Sigmoid colon (tissue), 6 donors: ENCODE measurements at regions not wholly inside any gene's neighbourhood (a gene's known extent, or its start where the extent isn't known, plus 50 kb on each side); places are given as distances from the start of the nearest gene placed in this dataset.

Experiments
- DNase-seq: peaks from one replicate; pipeline ENCODE4 v3.0.0-alpha.2; 2019
- H3K27ac ChIP-seq, 4 donors: fragments of 200-600 bp; sonication (generic); one replicate each; pipeline ENCODE4 v1.5.1; 2016 to 2019; ENCODE audit warnings: mild to moderate bottlenecking in 1 of 4
- H3K27me3 ChIP-seq, 3 donors: fragments of 200-600 bp; sonication (generic); one replicate each; pipeline ENCODE4 v1.5.1; 2019; ENCODE audit warnings: mild to moderate bottlenecking in 1 of 3
- H3K36me3 ChIP-seq, 4 donors: fragments of 200-600 bp; sonication (generic); one replicate each; pipeline ENCODE4 v1.5.1; 2016 to 2019
- H3K4me1 ChIP-seq, 4 donors: fragments of 200-600 bp; sonication (generic); one replicate each; pipeline ENCODE4 v1.5.1; 2017 to 2019
- H3K4me3 ChIP-seq, 4 donors: fragments of 200-600 bp; sonication (generic); one replicate each; pipeline ENCODE4 v1.5.1; 2017 to 2019; ENCODE audit warnings: mild to moderate bottlenecking in 2 of 4, moderate library complexity in 1 of 4
- H3K9me3 ChIP-seq, 4 donors: fragments of 200-600 bp in 3 of 4; sonication (generic) in 3 of 4; one replicate each; pipeline versions ENCODE4 v1.5.1 to v1.6.1; 2013 to 2019
- CTCF ChIP-seq, 4 experiments: fragments of 450-650 bp in 3 of 4; fragments of 200-600 bp in 1 of 4; IDR thresholded peaks; one replicate each; pipeline ENCODE4 v1.5.1; 2016 to 2019; ENCODE audit warnings: antibody characterized with exemption in 4 of 4, mild to moderate bottlenecking in 3 of 4, moderate library complexity in 2 of 4
- EP300 ChIP-seq, 4 donors: sonication (generic); formaldehyde crosslinking; IDR thresholded peaks; one replicate each; pipeline ENCODE4 v1.6.1; 2017; ENCODE audit warnings: antibody characterized with exemption in 4 of 4
- POLR2A ChIP-seq, 2 donors: fragments of 450-650 bp; IDR thresholded peaks; one replicate each; pipeline ENCODE4 v1.6.1; 2016; ENCODE audit warnings: antibody characterized with exemption in 2 of 2, mild to moderate bottlenecking in 2 of 2, moderate library complexity in 2 of 2
- POLR2AphosphoS5 ChIP-seq, 4 donors: sonication (generic); formaldehyde crosslinking; IDR thresholded peaks; one replicate each; pipeline ENCODE4 v1.6.1; 2017; ENCODE audit warnings: antibody characterized with exemption in 4 of 4
- WGBS, 2 donors: extraction: QIAGEN DNeasy Blood & Tissue Kit; methylation state at CpG; one replicate each; pipeline ENCODE4 v1.1.7; 2013; 5-methylcytosine and 5-hydroxymethylcytosine counted together
- intact Hi-C: fragments of 100-400 bp; cut with DNase I; formaldehyde crosslinking; loops from one replicate; pipeline ENCODE4 v1.15.1; 2023
- donor health status: healthy with polysubstance abuse.
- donor health status: healthy.

GRCh38 chr17:5815396-5815795 lies 231.1 kb upstream of the NLRP1 start:
- Histone ChIP-seq H3K4me3 (no peak overlapping the region), H3K4me1 (no peaks in the 10 kb centered on the region), H3K36me3 (no peaks in the 10 kb centered on the region), H3K27me3 (peaks cover 0 to 6% (median 4%) of the 10 kb centered on the region in 3 donors), H3K9me3 (peaks cover 0 to 3% (median 1%) of the 10 kb centered on the region in 4 donors), H3K27ac (no peak overlapping the region)
- TF ChIP-seq CTCF (IDR thresholded peaks at IDR 0.05) (no peak), POLR2A (IDR thresholded peaks at IDR 0.05) (no peak), POLR2AphosphoS5 (IDR thresholded peaks at IDR 0.05) (no peak), EP300 (IDR thresholded peaks at IDR 0.05) (no peak)
- WGBS, 2 donors = 81 to 83% methylated on average over 5 of the region's 5 CpGs
- intact Hi-C loops = no loop called here
- no peak for DNase-seq

- WGBS, 2 donors = 47 to 51% methylated on average over 8 of the region's 8 CpGs
- TF ChIP-seq EP300 (IDR thresholded peaks at IDR 0.05) (no peak), POLR2AphosphoS5 (IDR thresholded peaks at IDR 0.05) (no peak), POLR2A (IDR thresholded peaks at IDR 0.05) (no peak), CTCF (IDR thresholded peaks at IDR 0.05) (no peak)
- Histone ChIP-seq H3K9me3 (no peaks in the 10 kb centered on the region), H3K27me3 (peaks cover 0 to 7% (median 4%) of the 10 kb centered on the region in 3 donors), H3K27ac (no peak overlapping the region), H3K4me3 (no peak overlapping the region), H3K36me3 (no peaks in the 10 kb centered on the region), H3K4me1 (no peaks in the 10 kb centered on the region)
- intact Hi-C loops = no loop called here
- no peak for DNase-seq
Measured at GRCh38 chr17:5816491-5817070, 232.3 kb upstream of the NLRP1 start.

GRCh38 chr17:5817475-5818395 lies 233.4 kb upstream of the NLRP1 start:
- intact Hi-C loops = no loop called here
- WGBS, 2 donors = 78 to 88% methylated on average over 4 of the region's 4 CpGs

GRCh38 chr17:5819396-5819795 lies 235.1 kb upstream of the NLRP1 start:
- no peaks in the 10 kb centered on the region for H3K9me3 ChIP-seq
- WGBS, 2 donors = 61 to 72% methylated on average over 2 of the region's 2 CpGs
- no peak overlapping the region for H3K4me3 ChIP-seq
- H3K27me3 ChIP-seq = peaks cover 0 to 7% (median 4%) of the 10 kb centered on the region in 3 donors
- TF ChIP-seq EP300 (IDR thresholded peaks at IDR 0.05) (no peak), POLR2AphosphoS5 (IDR thresholded peaks at IDR 0.05) (no peak), CTCF (IDR thresholded peaks at IDR 0.05) (no peak), POLR2A (IDR thresholded peaks at IDR 0.05) (no peak)
- no peak overlapping the region for H3K27ac ChIP-seq
- no peaks in the 10 kb centered on the region for H3K36me3 ChIP-seq
- intact Hi-C loops = no loop called here
- DNase-seq = no peak
- no peaks in the 10 kb centered on the region for H3K4me1 ChIP-seq

More at GRCh38 chr17:5817475-5818395, 233.4 kb upstream of the NLRP1 start:
- Histone ChIP-seq H3K4me3 (no peak overlapping the region), H3K27ac (no peak overlapping the region), H3K36me3 (no peaks in the 10 kb centered on the region), H3K9me3 (no peaks in the 10 kb centered on the region), H3K4me1 (no peaks in the 10 kb centered on the region), H3K27me3 (peaks cover 0 to 7% (median 4%) of the 10 kb centered on the region in 3 donors)
- DNase-seq = no peak
- TF ChIP-seq POLR2AphosphoS5 (IDR thresholded peaks at IDR 0.05) = no peak
- no peak for TF ChIP-seq EP300 (IDR thresholded peaks at IDR 0.05)
- no peak for TF ChIP-seq CTCF (IDR thresholded peaks at IDR 0.05)
- TF ChIP-seq POLR2A (IDR thresholded peaks at IDR 0.05) = no peak
